ENCODE measurements at regions not wholly inside any gene's neighbourhood (a gene's known extent, or its start where the extent isn't known, plus 50 kb on each side); places are given as distances from the start of the nearest gene placed in this dataset.
A peak's percentile ranks its signal among the peaks of the same experiment; 100 is the strongest.

DNA sequence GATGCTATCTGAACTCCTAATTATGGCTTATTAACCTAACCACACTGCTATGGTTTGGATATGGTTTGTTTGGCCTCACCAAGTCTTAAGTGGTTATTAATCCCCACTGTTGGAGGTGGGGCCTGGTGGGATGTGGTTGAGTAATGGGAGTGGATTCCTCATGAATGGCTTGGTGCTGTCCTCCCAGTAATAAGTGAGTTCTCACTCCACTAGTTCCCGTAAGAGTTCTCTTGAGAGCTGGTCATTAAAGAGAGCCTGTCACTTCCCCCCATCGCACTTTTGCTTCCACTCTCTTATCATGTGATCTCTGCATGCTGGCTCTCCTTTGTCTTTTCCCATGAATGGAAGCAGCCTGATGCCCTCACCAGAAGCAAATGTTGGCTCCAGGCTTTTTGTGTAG lies 328.8 kb downstream of the PLA2G4A start:
- Histone ChIP-seq H3K4me3 (no peak overlapping the region), H3K36me3 (no peaks in the 10 kb centered on the region), H3K27me3 (no peaks in the 10 kb centered on the region), H3K9me3 (peaks cover 8% of the 10 kb centered on the region)
- no peak for DNase-seq

DNA sequence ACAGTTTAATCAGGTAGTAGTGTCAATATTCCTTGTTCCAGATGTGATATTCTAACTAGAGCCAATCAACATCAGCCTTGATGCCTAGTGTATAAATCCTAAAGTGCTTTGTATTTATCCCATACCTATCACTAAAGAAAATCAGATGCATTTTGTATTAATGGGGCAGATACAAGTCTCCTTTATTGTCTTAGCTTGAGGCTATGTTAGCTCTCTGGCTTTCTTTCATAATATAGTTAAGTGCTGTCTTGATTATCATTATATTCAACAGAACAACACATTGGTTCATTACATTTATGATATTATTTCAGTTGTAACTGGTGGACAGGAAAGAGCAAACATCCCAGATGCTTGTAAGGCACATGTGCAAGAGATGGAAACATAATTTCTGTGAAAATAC lies 338.8 kb downstream of the PLA2G4A start:
- peaks cover 4% of the 10 kb centered on the region; the same call in 1 of the 2 replicates for H3K9me3 ChIP-seq
- no peak for DNase-seq
- H3K27me3 ChIP-seq: no peaks in the 10 kb centered on the region
- no peak overlapping the region for H3K4me3 ChIP-seq
- no peaks in the 10 kb centered on the region for H3K36me3 ChIP-seq

DNA sequence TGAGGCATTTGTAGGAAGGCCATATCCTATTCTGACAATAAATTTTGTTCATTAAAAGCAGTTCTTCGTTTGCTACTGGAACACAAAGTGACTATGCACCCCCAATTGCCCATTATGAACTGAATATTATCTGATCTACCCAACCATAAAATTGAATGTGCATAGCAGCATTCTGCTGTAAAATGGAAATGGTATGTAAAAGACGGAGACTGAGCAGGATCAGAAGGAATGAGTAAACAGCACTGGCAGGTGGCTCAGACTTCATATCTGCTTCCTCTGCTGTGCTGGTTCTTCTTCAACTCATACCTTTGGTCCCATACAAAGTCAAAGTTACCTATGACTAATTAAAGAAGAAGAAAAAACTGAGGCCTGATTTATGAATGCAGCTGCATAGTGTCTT lies 339.5 kb downstream of the PLA2G4A start:
- DNase-seq: no peak
- no peak overlapping the region for H3K4me3 ChIP-seq
- H3K27me3 ChIP-seq: no peaks in the 10 kb centered on the region
- H3K9me3 ChIP-seq: peaks cover 4% of the 10 kb centered on the region; the same call in 1 of the 2 replicates
- H3K36me3 ChIP-seq: no peaks in the 10 kb centered on the region

DNA sequence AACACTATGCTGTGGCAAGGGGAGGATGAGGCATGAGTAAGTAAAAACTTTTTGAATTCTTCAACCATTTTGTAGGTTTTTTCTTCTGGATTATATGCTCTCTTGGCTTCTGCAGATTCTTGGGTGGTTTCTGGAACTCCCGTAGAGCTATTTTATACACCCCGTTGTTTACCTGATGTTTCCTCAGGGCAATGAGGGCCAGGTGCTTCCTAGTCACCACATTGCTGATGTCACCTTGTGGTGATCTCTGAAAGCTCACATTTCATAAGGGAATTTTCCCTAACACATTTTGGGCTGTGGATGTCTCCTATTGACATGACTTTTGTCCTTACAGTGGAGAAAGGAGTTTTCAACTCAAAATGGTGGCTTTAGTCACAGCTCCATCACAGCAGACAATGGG lies 356.6 kb downstream of the PLA2G4A start:
- no peak for DNase-seq
- Histone ChIP-seq H3K9me3 (peaks cover 14% of the 10 kb centered on the region), H3K27me3 (no peaks in the 10 kb centered on the region), H3K4me3 (no peak overlapping the region), H3K36me3 (no peaks in the 10 kb centered on the region)

DNA sequence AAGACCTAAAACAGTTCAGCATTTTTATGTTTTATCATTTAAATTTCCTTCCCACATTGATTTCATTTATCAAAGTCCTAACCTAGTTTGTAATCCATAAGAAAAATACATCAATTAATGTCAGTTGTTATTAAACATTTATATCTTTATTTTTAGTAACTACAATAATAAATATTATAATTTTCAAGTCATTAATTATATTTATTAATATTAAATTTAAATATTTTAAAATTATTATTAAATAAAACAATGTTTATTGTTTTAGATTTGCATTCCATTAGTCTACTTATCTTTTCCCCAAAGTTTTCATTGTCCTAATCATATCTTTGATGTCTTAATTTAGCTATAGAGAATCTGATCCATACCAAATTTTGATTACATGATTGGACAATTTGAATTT lies 368.9 kb downstream of the PLA2G4A start:
- Histone ChIP-seq H3K4me3 (no peak overlapping the region), H3K9me3 (no peaks in the 10 kb centered on the region), H3K27me3 (no peaks in the 10 kb centered on the region), H3K36me3 (no peaks in the 10 kb centered on the region)
- no peak for DNase-seq

DNA sequence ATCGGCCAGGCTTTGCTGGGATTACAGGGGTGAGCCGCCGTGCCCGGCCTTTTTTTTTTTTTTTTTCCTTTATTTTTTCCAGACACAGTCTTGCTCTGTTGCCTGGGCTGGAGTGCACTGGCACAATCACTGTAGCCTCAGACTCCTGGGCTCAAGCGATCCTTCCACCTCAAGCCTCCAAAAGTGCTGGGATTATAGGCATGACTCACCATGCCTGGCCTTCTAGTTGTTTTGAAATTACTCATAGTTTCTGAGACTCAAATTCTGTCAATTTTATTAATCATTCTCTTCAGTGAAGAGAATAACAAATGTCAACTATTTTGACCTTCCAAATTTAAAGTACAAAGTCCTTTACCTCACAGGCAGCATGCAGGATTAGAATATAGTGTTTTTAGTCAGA lies 374.5 kb downstream of the PLA2G4A start:
- H3K36me3 ChIP-seq: no peaks in the 10 kb centered on the region
- no peaks in the 10 kb centered on the region for H3K9me3 ChIP-seq
- H3K27me3 ChIP-seq: no peaks in the 10 kb centered on the region
- H3K4me3 ChIP-seq: no peak overlapping the region
- DNase-seq: peak; percentile 90

GRCh38 chr1:187212377-187212776 lies 383.6 kb downstream of the PLA2G4A start:
- Histone ChIP-seq H3K36me3 (no peaks in the 10 kb centered on the region), H3K4me3 (no peak overlapping the region), H3K9me3 (no peaks in the 10 kb centered on the region), H3K27me3 (no peaks in the 10 kb centered on the region)
- no peak for DNase-seq

- H3K27me3 ChIP-seq: no peaks in the 10 kb centered on the region
- DNase-seq: no peak
Measured at GRCh38 chr1:187226396-187226795, 397.6 kb downstream of the PLA2G4A start.

DNA sequence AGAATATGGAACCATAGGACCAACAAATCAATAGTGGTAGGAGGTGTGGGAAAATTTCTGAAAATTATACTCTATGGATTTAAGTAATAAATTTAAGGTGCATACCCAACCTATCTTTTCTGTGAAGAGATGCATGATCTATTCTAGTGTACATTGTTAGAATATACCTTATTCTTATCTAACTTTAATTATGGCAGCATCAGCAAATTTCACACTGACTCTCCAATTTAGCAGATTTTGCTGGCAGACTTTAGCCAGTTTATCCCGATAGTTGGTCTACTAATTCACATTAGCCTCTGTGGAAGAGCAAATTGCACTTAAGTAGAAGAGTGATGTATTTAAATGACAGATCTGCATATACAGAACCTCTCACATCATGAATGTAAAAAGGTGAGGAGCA lies 400.0 kb downstream of the PLA2G4A start:
- no peaks in the 10 kb centered on the region for H3K36me3 ChIP-seq
- DNase-seq: no peak
- H3K9me3 ChIP-seq: no peaks in the 10 kb centered on the region
- H3K4me3 ChIP-seq: no peak overlapping the region
- no peaks in the 10 kb centered on the region for H3K27me3 ChIP-seq

More at GRCh38 chr1:187226396-187226795, 397.6 kb downstream of the PLA2G4A start:
- Histone ChIP-seq H3K9me3 (0 out of 2 replicates have a peak, but pooled peaks cover 4% of the 10 kb centered on the region), H3K4me3 (no peak overlapping the region), H3K36me3 (no peaks in the 10 kb centered on the region)

DNA sequence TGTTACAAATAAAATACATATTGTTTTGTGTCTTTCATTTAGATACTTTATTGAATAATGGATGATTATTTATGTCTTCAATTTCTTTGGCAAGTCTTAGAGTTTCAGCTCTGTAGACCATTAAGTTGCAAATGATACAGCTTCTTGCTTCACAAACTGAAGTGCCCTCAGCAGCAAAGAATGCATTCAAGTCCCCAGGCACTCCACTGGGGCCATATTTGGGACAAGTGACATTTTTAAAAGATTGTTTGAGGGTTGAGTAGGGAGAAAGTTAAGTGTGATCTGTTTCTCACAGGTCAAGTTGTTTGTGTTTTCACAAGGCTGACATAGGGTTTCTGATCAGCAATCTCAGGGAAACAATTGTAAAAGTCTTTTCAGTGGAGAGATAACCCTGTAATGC lies 400.7 kb downstream of the PLA2G4A start:
- Histone ChIP-seq H3K27me3 (no peaks in the 10 kb centered on the region), H3K4me3 (no peak overlapping the region), H3K36me3 (no peaks in the 10 kb centered on the region), H3K9me3 (no peaks in the 10 kb centered on the region)
- DNase-seq: no peak

- no peak for DNase-seq
- Histone ChIP-seq H3K4me3 (no peak overlapping the region), H3K36me3 (no peaks in the 10 kb centered on the region), H3K27me3 (no peaks in the 10 kb centered on the region), H3K9me3 (no peaks in the 10 kb centered on the region)
Measured at GRCh38 chr1:187234706-187235105, 406.0 kb downstream of the PLA2G4A start.

DNA sequence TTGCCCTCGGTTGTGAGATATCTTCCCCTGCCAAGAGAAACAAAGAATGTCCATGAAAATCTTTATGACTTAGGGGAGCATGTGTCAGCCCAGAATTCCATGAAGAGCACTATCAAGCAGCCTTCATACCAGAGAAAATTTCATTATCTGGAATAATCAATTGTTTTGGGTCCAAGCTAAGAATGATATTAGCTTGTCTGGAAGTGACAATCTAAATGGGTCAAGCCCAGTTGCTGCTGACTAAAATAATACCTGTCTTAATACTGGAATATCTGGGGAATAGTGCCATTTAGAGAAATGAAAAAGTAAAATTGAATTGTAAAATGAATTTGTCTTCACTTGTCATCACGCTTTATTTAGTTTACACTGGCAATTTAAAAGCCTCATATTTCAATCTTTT lies 407.4 kb downstream of the PLA2G4A start:
- no peak for DNase-seq
- H3K27me3 ChIP-seq: no peaks in the 10 kb centered on the region
- no peak overlapping the region for H3K4me3 ChIP-seq
- no peaks in the 10 kb centered on the region for H3K9me3 ChIP-seq
- H3K36me3 ChIP-seq: no peaks in the 10 kb centered on the region

- Histone ChIP-seq H3K36me3 (no peaks in the 10 kb centered on the region), H3K4me3 (no peak overlapping the region), H3K9me3 (no peaks in the 10 kb centered on the region), H3K27me3 (no peaks in the 10 kb centered on the region)
- DNase-seq: no peak
Measured at GRCh38 chr1:187236676-187237075, 407.9 kb downstream of the PLA2G4A start.

GRCh38 chr1:187237542-187237941 lies 408.8 kb downstream of the PLA2G4A start:
- no peak for DNase-seq
- no peaks in the 10 kb centered on the region for H3K36me3 ChIP-seq
- no peak overlapping the region for H3K4me3 ChIP-seq
- H3K27me3 ChIP-seq: no peaks in the 10 kb centered on the region
- H3K9me3 ChIP-seq: no peaks in the 10 kb centered on the region

- DNase-seq: no peak
- H3K27me3 ChIP-seq: no peaks in the 10 kb centered on the region
- no peaks in the 10 kb centered on the region for H3K36me3 ChIP-seq
- no peaks in the 10 kb centered on the region for H3K9me3 ChIP-seq
- no peak overlapping the region for H3K4me3 ChIP-seq
Measured at GRCh38 chr1:187241971-187242370, 413.2 kb downstream of the PLA2G4A start.

GRCh38 chr1:187244623-187245022 lies 415.9 kb downstream of the PLA2G4A start:
- Histone ChIP-seq H3K27me3 (no peaks in the 10 kb centered on the region), H3K9me3 (no peaks in the 10 kb centered on the region), H3K36me3 (no peaks in the 10 kb centered on the region), H3K4me3 (no peak overlapping the region)
- no peak for DNase-seq

DNA sequence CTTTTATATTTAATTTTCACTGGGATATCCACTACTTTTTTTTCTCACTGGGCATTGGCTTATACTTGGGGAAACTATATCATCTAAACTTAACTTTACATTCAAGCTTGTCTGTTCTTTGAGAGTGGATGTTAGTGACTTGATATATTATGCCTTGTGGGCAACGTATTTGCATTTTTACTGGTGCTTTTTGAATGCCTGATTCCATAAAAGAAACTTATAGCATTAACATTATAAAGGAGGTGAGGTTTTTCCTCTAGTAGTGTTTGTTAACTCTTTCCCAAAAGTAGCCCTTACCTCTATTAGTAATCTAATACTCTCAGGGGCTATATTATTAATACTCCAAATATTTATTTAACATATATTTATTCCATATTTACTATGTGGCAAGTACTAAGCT lies 416.5 kb downstream of the PLA2G4A start:
- DNase-seq: no peak
- H3K9me3 ChIP-seq: no peaks in the 10 kb centered on the region

DNA sequence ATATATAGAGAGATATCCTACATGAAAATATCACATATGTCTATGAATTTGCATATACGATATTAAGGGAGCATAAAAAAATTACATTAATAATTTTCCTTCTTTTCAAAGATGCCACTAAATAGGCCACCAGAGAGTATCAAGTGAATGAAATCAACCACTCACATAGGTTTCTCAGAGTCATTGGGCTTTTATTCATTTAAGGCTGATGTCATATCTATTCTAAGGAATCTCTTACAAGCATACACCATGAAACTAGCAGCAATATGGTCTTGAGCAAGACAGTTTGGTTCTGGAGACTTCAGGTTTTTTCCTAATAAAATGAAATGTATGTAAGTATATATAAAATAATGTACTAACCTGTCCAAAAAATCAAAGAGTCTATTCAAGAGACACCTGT lies 420.4 kb downstream of the PLA2G4A start:
- no peak for DNase-seq
- H3K4me3 ChIP-seq: no peak overlapping the region
- no peaks in the 10 kb centered on the region for H3K9me3 ChIP-seq
- H3K36me3 ChIP-seq: no peaks in the 10 kb centered on the region
- H3K27me3 ChIP-seq: no peaks in the 10 kb centered on the region

More for the DNA sequence above, 416.5 kb downstream of the PLA2G4A start:
- Histone ChIP-seq H3K27me3 (no peaks in the 10 kb centered on the region), H3K4me3 (no peak overlapping the region), H3K36me3 (no peaks in the 10 kb centered on the region)

- no peak overlapping the region for H3K4me3 ChIP-seq
- DNase-seq: no peak
- no peaks in the 10 kb centered on the region for H3K27me3 ChIP-seq
- no peaks in the 10 kb centered on the region for H3K9me3 ChIP-seq
- H3K36me3 ChIP-seq: no peaks in the 10 kb centered on the region
Measured at GRCh38 chr1:187252923-187253322, 424.2 kb downstream of the PLA2G4A start.

Data from MG63 (cell line).